H9 (cell line): ENCODE measurements at regions not wholly inside any gene's neighbourhood (a gene's known extent, or its start where the extent isn't known, plus 50 kb on each side); places are given as distances from the start of the nearest gene placed in this dataset.

ENCODE experiments used
- DNase-seq: peaks from one replicate; pipeline ENCODE4 v3.0.0-alpha.2; 2017
- H2AFZ ChIP-seq: one replicate; pipeline ENCODE4 v1.6.1; 2013; ENCODE audit warnings: mild to moderate bottlenecking, low read length, control low read depth, moderate library complexity
- H2AK5ac ChIP-seq: 2 replicates; pipeline ENCODE4 v1.6.1; 2013; ENCODE audit warnings: low read length, control low read depth, mixed read lengths; ENCODE audit not compliant: insufficient read length
- H2BK120ac ChIP-seq: one replicate; pipeline ENCODE4 v1.6.1; 2013; ENCODE audit warnings: low read depth, mild to moderate bottlenecking, low read length, control low read depth, inconsistent platforms; ENCODE audit not compliant: poor library complexity, severe bottlenecking
- H2BK12ac ChIP-seq: 2 replicates; pipeline ENCODE4 v1.6.1; 2013; ENCODE audit warnings: low read length, control low read depth, mixed read lengths, low read depth; ENCODE audit not compliant: insufficient read length
- H2BK15ac ChIP-seq: 2 replicates; pipeline ENCODE4 v1.6.1; 2013; ENCODE audit warnings: low read depth, low read length, control low read depth
- H2BK20ac ChIP-seq: one replicate; pipeline ENCODE4 v1.6.1; 2013; ENCODE audit warnings: low read depth, mild to moderate bottlenecking, low read length, control low read depth, inconsistent platforms; ENCODE audit not compliant: poor library complexity, severe bottlenecking
- H2BK5ac ChIP-seq: 2 replicates; pipeline ENCODE4 v1.6.1; 2013; ENCODE audit warnings: low read length, control low read depth, mixed read lengths; ENCODE audit not compliant: insufficient read length
- H3K14ac ChIP-seq: 2 replicates; pipeline ENCODE4 v1.6.1; 2013; ENCODE audit warnings: low read length, control low read depth; ENCODE audit not compliant: insufficient read depth
- H3K18ac ChIP-seq: 2 replicates; pipeline ENCODE4 v1.6.1; 2013; ENCODE audit warnings: low read depth, mild to moderate bottlenecking, mixed read lengths, low read length, control low read depth; ENCODE audit not compliant: insufficient read length
- H3K23ac ChIP-seq: 2 replicates; pipeline ENCODE4 v1.6.1; 2013; ENCODE audit warnings: low read length, control low read depth, mixed read lengths, low read depth; ENCODE audit not compliant: insufficient read length
- H3K23me2 ChIP-seq: 2 replicates; pipeline ENCODE4 v1.6.1; 2013; ENCODE audit warnings: low read depth, mild to moderate bottlenecking, mixed read lengths, low read length, control low read depth; ENCODE audit not compliant: insufficient read length, poor library complexity, severe bottlenecking
- H3K27ac ChIP-seq: 2 replicates; pipeline ENCODE4 v1.5.1; 2013; ENCODE audit warnings: low read length, control low read depth, mixed read lengths, low read depth; ENCODE audit not compliant: insufficient read length
- H3K27me3 ChIP-seq: 2 replicates; pipeline ENCODE4 v1.6.1; 2013; ENCODE audit warnings: low read length, control low read depth, inconsistent platforms; ENCODE audit not compliant: insufficient read depth
- H3K4ac ChIP-seq: 2 replicates; pipeline ENCODE4 v1.6.1; 2013; ENCODE audit warnings: low read depth, mild to moderate bottlenecking, control low read depth, inconsistent platforms, low read length, moderate library complexity
- H3K4me1 ChIP-seq: 2 replicates; pipeline ENCODE4 v1.6.1; 2013; ENCODE audit warnings: low read length, control low read depth, inconsistent platforms; ENCODE audit not compliant: insufficient read depth
- H3K4me2 ChIP-seq: 2 replicates; pipeline ENCODE4 v1.6.1; 2013; ENCODE audit warnings: low read length, control low read depth, mixed read lengths; ENCODE audit not compliant: insufficient read length, insufficient read depth
- H3K56ac ChIP-seq: 2 replicates; pipeline ENCODE4 v1.6.1; 2013; ENCODE audit warnings: low read depth, mild to moderate bottlenecking, mixed read lengths, low read length, control low read depth; ENCODE audit not compliant: insufficient read length
- H3K79me1 ChIP-seq: 2 replicates; pipeline ENCODE4 v1.6.1; 2013; ENCODE audit warnings: low read depth, mild to moderate bottlenecking, moderate library complexity, low read length, control low read depth, inconsistent platforms; ENCODE audit not compliant: insufficient read depth, poor library complexity, severe bottlenecking
- H3K79me2 ChIP-seq: 2 replicates; pipeline ENCODE4 v1.6.1; 2013; ENCODE audit warnings: low read length, control low read depth, inconsistent platforms; ENCODE audit not compliant: insufficient read depth
- H3K9ac ChIP-seq: 2 replicates; pipeline ENCODE4 v1.6.1; 2013; ENCODE audit warnings: low read length, control low read depth, mixed read lengths; ENCODE audit not compliant: insufficient read length; ENCODE audit errors: extremely low read depth
- H3K9me3 ChIP-seq: one replicate; pipeline ENCODE4 v1.6.1; 2013; ENCODE audit warnings: low read depth, low read length, inconsistent platforms; ENCODE audit not compliant: control insufficient read depth
- H3T11ph ChIP-seq: one replicate; pipeline ENCODE4 v1.6.1; 2013; ENCODE audit warnings: mild to moderate bottlenecking, low read length, control low read depth, inconsistent platforms
- H4K20me1 ChIP-seq: one replicate; pipeline ENCODE4 v1.6.1; 2013; ENCODE audit not compliant: control insufficient read depth, insufficient read length, insufficient read depth
- H4K5ac ChIP-seq: 2 replicates; pipeline ENCODE4 v1.6.1; 2013; ENCODE audit warnings: low read depth, mild to moderate bottlenecking, mixed read lengths, low read length, control low read depth; ENCODE audit not compliant: insufficient read length
- H4K8ac ChIP-seq: replicated peaks from 2 replicates; pipeline ENCODE4 v1.6.1; 2013; ENCODE audit warnings: low read length, control low read depth, mixed read lengths, low read depth; ENCODE audit not compliant: insufficient read length
- H4K91ac ChIP-seq: 2 replicates; pipeline ENCODE4 v1.6.1; 2013; ENCODE audit warnings: low read depth, mild to moderate bottlenecking, moderate library complexity, mixed read lengths, low read length, control low read depth; ENCODE audit not compliant: insufficient read length
- H3K27ac Mint-ChIP-seq, 3 experiments: 2 replicates in 2 of 3; 3 replicates in 1 of 3; pipeline ENCODE4 v1.8.0; 2020 to 2021; ENCODE audit warnings: mixed read lengths in 3 of 3, mild to moderate bottlenecking in 1 of 3, moderate library complexity in 1 of 3
- H3K27me3 Mint-ChIP-seq: 2 replicates; pipeline ENCODE4 v1.8.0; 2021; ENCODE audit warnings: low read depth, mild to moderate bottlenecking, moderate library complexity, mixed read lengths
- H3K36me3 Mint-ChIP-seq, 3 experiments: 2 replicates in 2 of 3; 3 replicates in 1 of 3; pipeline ENCODE4 v1.8.0; 2020 to 2021; ENCODE audit warnings: low read depth in 3 of 3, mixed read lengths in 3 of 3; ENCODE audit not compliant: insufficient read depth in 1 of 3
- H3K4me1 Mint-ChIP-seq, 2 experiments: 2 replicates each; pipeline ENCODE4 v1.8.0; 2020; ENCODE audit warnings: mixed read lengths in 2 of 2
- H3K4me3 Mint-ChIP-seq, 2 experiments: 2 replicates in 1 of 2; 3 replicates in 1 of 2; pipeline ENCODE4 v1.8.0; 2020 to 2021; ENCODE audit warnings: mild to moderate bottlenecking in 2 of 2, mixed read lengths in 2 of 2, moderate library complexity in 1 of 2
- H3K9me3 Mint-ChIP-seq, 2 experiments: 2 replicates in 1 of 2; 3 replicates in 1 of 2; pipeline ENCODE4 v1.8.0; 2020; ENCODE audit warnings: mild to moderate bottlenecking in 2 of 2, mixed read lengths in 2 of 2, moderate library complexity in 1 of 2
- WGBS: extraction: QIAGEN DNeasy Blood & Tissue Kit; methylation state at CpG from one replicate; pipeline ENCODE4 v1.1.7; 2013; ENCODE audit warnings: missing lambda C conversion rate, low lambda C conversion rate, mixed read lengths; ENCODE audit not compliant: insufficient read length; ENCODE audit errors: extremely low coverage; 5-methylcytosine and 5-hydroxymethylcytosine counted together
- TF ChIP-seq, protein P1 (sequence below): fragments of 200-600 bp; sonication (generic); conservative IDR thresholded peaks from 3 replicates; pipeline ENCODE4 v1.8.0; 2021; ENCODE audit warnings: antibody characterized with exemption, mild to moderate bottlenecking

DNA sequence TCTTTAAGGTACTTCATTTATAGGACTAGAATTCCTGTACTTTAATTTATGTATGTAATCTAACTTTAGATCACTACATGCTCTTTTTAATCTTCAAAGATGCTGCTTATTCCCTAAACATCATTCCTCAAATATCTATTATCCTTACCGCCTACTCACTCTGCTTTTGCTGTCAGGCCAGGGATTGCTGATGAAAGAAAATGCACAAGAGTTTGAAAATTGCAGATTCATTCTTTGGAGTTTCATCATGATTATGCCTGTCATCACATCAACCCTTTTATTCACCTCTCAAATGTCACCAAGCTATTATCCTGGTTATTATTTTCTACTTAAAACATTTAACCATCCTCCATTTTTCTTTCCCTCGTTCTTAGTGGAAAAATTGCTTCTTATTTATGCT, 802.7 kb downstream of the METTL15 start:
- no peak overlapping the region for H3K27ac ChIP-seq
- H2AK5ac ChIP-seq: no peak overlapping the region
- H2BK120ac ChIP-seq: no peak overlapping the region
- WGBS: 100% methylated on average over 1 of the region's 2 CpGs
- no peaks in the 10 kb centered on the region for H3K27me3 Mint-ChIP-seq
- no peaks in the 10 kb centered on the region for H3K4me1 Mint-ChIP-seq
- no peak overlapping the region for H3K23ac ChIP-seq
- no peak overlapping the region for H2AFZ ChIP-seq
- no peak overlapping the region for H3K4ac ChIP-seq
- H3K23me2 ChIP-seq: no peaks in the 10 kb centered on the region
- H3K14ac ChIP-seq: no peak overlapping the region
- H3K79me2 ChIP-seq: no peaks in the 10 kb centered on the region
- no peaks in the 10 kb centered on the region for H3K4me1 ChIP-seq
- H3K27me3 ChIP-seq: no peaks in the 10 kb centered on the region
- H3K36me3 Mint-ChIP-seq: no peaks in the 10 kb centered on the region
- DNase-seq: no peak
- H2BK12ac ChIP-seq: no peak overlapping the region
- H4K91ac ChIP-seq: no peak overlapping the region
- H3K79me1 ChIP-seq: no peaks in the 10 kb centered on the region
- no peak overlapping the region for H4K5ac ChIP-seq
- H3K4me2 ChIP-seq: no peak overlapping the region
- H2BK15ac ChIP-seq: no peak overlapping the region
- H3K9me3 ChIP-seq: no peaks in the 10 kb centered on the region
- H3T11ph ChIP-seq: no peak overlapping the region
- H3K4me3 Mint-ChIP-seq: no peak overlapping the region
- no peak overlapping the region for H3K18ac ChIP-seq
- TF ChIP-seq, protein P1, sequence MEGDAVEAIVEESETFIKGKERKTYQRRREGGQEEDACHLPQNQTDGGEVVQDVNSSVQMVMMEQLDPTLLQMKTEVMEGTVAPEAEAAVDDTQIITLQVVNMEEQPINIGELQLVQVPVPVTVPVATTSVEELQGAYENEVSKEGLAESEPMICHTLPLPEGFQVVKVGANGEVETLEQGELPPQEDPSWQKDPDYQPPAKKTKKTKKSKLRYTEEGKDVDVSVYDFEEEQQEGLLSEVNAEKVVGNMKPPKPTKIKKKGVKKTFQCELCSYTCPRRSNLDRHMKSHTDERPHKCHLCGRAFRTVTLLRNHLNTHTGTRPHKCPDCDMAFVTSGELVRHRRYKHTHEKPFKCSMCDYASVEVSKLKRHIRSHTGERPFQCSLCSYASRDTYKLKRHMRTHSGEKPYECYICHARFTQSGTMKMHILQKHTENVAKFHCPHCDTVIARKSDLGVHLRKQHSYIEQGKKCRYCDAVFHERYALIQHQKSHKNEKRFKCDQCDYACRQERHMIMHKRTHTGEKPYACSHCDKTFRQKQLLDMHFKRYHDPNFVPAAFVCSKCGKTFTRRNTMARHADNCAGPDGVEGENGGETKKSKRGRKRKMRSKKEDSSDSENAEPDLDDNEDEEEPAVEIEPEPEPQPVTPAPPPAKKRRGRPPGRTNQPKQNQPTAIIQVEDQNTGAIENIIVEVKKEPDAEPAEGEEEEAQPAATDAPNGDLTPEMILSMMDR: no peak
- H2BK5ac ChIP-seq: no peak overlapping the region
- H4K20me1 ChIP-seq: no peaks in the 10 kb centered on the region
- no peak overlapping the region for H3K56ac ChIP-seq
- H2BK20ac ChIP-seq: no peak overlapping the region
- H3K9me3 Mint-ChIP-seq: no peaks in the 10 kb centered on the region
- H4K8ac ChIP-seq: no peak overlapping the region
- H3K9ac ChIP-seq: no peak overlapping the region
- no peak overlapping the region for H3K27ac Mint-ChIP-seq
